Neural cell (in vitro differentiated cells): ENCODE measurements at regions not wholly inside any gene's neighbourhood (a gene's known extent, or its start where the extent isn't known, plus 50 kb on each side); places are given as distances from the start of the nearest gene placed in this dataset.

Experiments used
- H2AFZ ChIP-seq: fragments of 200-600, 300-800 bp; sonication (generic), shearing (Covaris generic); 2 replicates; pipeline ENCODE4 v1.6.0; 2014; ENCODE audit warnings: low read depth, mild to moderate bottlenecking, antibody characterized with exemption, low read length, moderate library complexity
- H3F3A ChIP-seq: fragments of 200-600 bp; shearing (Covaris generic); 2 replicates; pipeline ENCODE4 v1.6.1; 2016; ENCODE audit warnings: mild to moderate bottlenecking, moderate library complexity, mixed read lengths, antibody characterized with exemption, low read length; ENCODE audit not compliant: insufficient read depth, poor library complexity, severe bottlenecking
- H3K27ac ChIP-seq: fragments of 200-600, 300-800 bp; sonication (generic), shearing (Covaris generic); 2 replicates; pipeline ENCODE4 v1.5.1; 2014; ENCODE audit warnings: mild to moderate bottlenecking, low read length, moderate library complexity
- H3K27me3 ChIP-seq: fragments of 300-800, 200-600 bp; sonication (generic), shearing (Covaris generic); 2 replicates; pipeline ENCODE4 v1.6.0; 2014; ENCODE audit warnings: mild to moderate bottlenecking, low read depth, low read length, moderate library complexity; ENCODE audit not compliant: insufficient read depth
- H3K36me3 ChIP-seq: fragments of 300-800, 200-600 bp; sonication (generic), shearing (Covaris generic); 2 replicates; pipeline ENCODE4 v1.5.1; 2014; ENCODE audit warnings: mild to moderate bottlenecking, antibody characterized with exemption, low read length, moderate library complexity; ENCODE audit not compliant: insufficient read depth
- H3K4me2 ChIP-seq: fragments of 300-800, 200-600 bp; sonication (generic), shearing (Covaris generic); 2 replicates; pipeline ENCODE4 v1.6.0; 2014; ENCODE audit warnings: mild to moderate bottlenecking, low read length
- H3K4me3 ChIP-seq: fragments of 300-800, 200-600 bp; sonication (generic), shearing (Covaris generic); 2 replicates; pipeline ENCODE4 v1.5.1; 2014; ENCODE audit warnings: mild to moderate bottlenecking, low read length, moderate library complexity
- H3K79me2 ChIP-seq: fragments of 200-600 bp; shearing (Covaris generic); replicated peaks from 2 replicates; pipeline ENCODE4 v1.6.0; 2014; ENCODE audit warnings: mild to moderate bottlenecking, low read length, moderate library complexity; ENCODE audit not compliant: insufficient read depth
- H3K9ac ChIP-seq: fragments of 300-800, 200-600 bp; sonication (generic), shearing (Covaris generic); 2 replicates; pipeline ENCODE4 v1.6.1; 2016; ENCODE audit warnings: mild to moderate bottlenecking, low read length, mixed read lengths
- H3K9me2 ChIP-seq: fragments of 200-600 bp; shearing (Covaris generic); 2 replicates; pipeline ENCODE4 v1.6.1; 2016; ENCODE audit warnings: mild to moderate bottlenecking, low read length, mixed read lengths; ENCODE audit not compliant: insufficient read depth
- H3K9me3 ChIP-seq: fragments of 200-600, 300-800 bp; sonication (generic), shearing (Covaris generic); 2 replicates; pipeline ENCODE4 v1.6.1; 2016; ENCODE audit warnings: mild to moderate bottlenecking, mixed run types, low read length, moderate library complexity, mixed read lengths
- H4K20me1 ChIP-seq: fragments of 200-600 bp; shearing (Covaris generic); 2 replicates; pipeline ENCODE4 v1.6.1; 2016; ENCODE audit warnings: mild to moderate bottlenecking, mixed run types; ENCODE audit not compliant: insufficient read depth
- CTCF ChIP-seq: fragments of 450-650 bp; IDR thresholded peaks from 2 replicates; pipeline ENCODE4 v1.5.1; 2014; ENCODE audit warnings: antibody characterized with exemption, mild to moderate bottlenecking, moderate library complexity; ENCODE audit not compliant: poor library complexity, severe bottlenecking
- EP300 ChIP-seq: fragments of 450-650 bp; conservative IDR thresholded peaks from 2 replicates; pipeline ENCODE4 v1.6.1; 2014; ENCODE audit warnings: antibody characterized with exemption, mild to moderate bottlenecking, moderate library complexity; ENCODE audit not compliant: poor library complexity, severe bottlenecking
- EZH2 ChIP-seq: fragments of 200-600, 300-800 bp; shearing (Covaris generic), sonication (generic); IDR thresholded peaks from 2 replicates; pipeline ENCODE4 v1.6.1; 2014; ENCODE audit warnings: antibody characterized with exemption, low read length, borderline replicate concordance, mild to moderate bottlenecking; ENCODE audit not compliant: insufficient read depth, poor library complexity, severe bottlenecking
- MXI1 ChIP-seq: fragments of 450-650 bp; conservative IDR thresholded peaks from 2 replicates; pipeline ENCODE4 v1.6.1; 2014; ENCODE audit warnings: antibody characterized with exemption, mild to moderate bottlenecking; ENCODE audit not compliant: poor library complexity, severe bottlenecking
- POLR2AphosphoS5 ChIP-seq: IDR thresholded peaks from 2 replicates; pipeline ENCODE4 v1.6.1; 2012
- RAD21 ChIP-seq: fragments of 450-650 bp; conservative IDR thresholded peaks from 2 replicates; pipeline ENCODE4 v1.6.1; 2014; ENCODE audit warnings: antibody characterized with exemption, mild to moderate bottlenecking, moderate library complexity
- SMC3 ChIP-seq: fragments of 450-650 bp; conservative IDR thresholded peaks from 2 replicates; pipeline ENCODE4 v1.6.1; 2014; ENCODE audit warnings: antibody characterized with exemption, mild to moderate bottlenecking, moderate library complexity; ENCODE audit not compliant: poor library complexity
- TAF1 ChIP-seq: IDR thresholded peaks from 2 replicates; pipeline ENCODE4 v1.6.1; 2012; ENCODE audit warnings: low read depth
- TF ChIP-seq, protein P1 (sequence below): IDR thresholded peaks from 2 replicates; pipeline ENCODE4 v1.6.1; 2012; ENCODE audit warnings: borderline replicate concordance

DNA sequence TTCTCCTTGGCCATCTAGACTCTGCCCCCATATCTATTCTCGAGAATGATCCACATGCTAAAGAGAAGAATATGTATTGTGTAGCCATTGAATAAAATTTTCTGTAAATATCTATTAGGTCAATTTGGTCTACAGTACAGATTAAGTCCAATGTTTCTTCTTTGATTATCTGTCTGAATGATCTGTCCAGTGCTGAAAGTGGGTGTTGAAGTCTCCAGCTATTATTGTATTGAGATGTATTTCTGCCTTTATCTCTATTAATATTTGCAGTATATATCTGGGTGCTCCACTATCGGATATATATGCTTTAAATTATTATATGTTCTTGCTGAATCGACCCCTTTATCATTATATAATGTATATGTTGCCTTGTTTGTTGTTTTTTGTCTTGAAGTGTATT is 384.9 kb upstream of the ROBO1 start:
- H3K9me2 ChIP-seq, result no peaks in the 10 kb centered on the region
- no peak overlapping the region for H3K9ac ChIP-seq
- no peak overlapping the region for H3K4me3 ChIP-seq
- H3K27ac ChIP-seq, result no peak overlapping the region
- TF ChIP-seq MXI1, result no peak
- TF ChIP-seq EZH2, result no peak
- TF ChIP-seq RAD21, result no peak
- TF ChIP-seq SMC3, result no peak
- no peak for TF ChIP-seq CTCF
- TF ChIP-seq, protein P1, sequence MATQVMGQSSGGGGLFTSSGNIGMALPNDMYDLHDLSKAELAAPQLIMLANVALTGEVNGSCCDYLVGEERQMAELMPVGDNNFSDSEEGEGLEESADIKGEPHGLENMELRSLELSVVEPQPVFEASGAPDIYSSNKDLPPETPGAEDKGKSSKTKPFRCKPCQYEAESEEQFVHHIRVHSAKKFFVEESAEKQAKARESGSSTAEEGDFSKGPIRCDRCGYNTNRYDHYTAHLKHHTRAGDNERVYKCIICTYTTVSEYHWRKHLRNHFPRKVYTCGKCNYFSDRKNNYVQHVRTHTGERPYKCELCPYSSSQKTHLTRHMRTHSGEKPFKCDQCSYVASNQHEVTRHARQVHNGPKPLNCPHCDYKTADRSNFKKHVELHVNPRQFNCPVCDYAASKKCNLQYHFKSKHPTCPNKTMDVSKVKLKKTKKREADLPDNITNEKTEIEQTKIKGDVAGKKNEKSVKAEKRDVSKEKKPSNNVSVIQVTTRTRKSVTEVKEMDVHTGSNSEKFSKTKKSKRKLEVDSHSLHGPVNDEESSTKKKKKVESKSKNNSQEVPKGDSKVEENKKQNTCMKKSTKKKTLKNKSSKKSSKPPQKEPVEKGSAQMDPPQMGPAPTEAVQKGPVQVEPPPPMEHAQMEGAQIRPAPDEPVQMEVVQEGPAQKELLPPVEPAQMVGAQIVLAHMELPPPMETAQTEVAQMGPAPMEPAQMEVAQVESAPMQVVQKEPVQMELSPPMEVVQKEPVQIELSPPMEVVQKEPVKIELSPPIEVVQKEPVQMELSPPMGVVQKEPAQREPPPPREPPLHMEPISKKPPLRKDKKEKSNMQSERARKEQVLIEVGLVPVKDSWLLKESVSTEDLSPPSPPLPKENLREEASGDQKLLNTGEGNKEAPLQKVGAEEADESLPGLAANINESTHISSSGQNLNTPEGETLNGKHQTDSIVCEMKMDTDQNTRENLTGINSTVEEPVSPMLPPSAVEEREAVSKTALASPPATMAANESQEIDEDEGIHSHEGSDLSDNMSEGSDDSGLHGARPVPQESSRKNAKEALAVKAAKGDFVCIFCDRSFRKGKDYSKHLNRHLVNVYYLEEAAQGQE, result no peak
- no peak for TF ChIP-seq EP300
- no peak for TF ChIP-seq TAF1
- H4K20me1 ChIP-seq, result no peaks in the 10 kb centered on the region
- no peaks in the 10 kb centered on the region for H3K36me3 ChIP-seq
- no peaks in the 10 kb centered on the region for H3F3A ChIP-seq
- H2AFZ ChIP-seq, result no peak overlapping the region
- H3K9me3 ChIP-seq, result no peaks in the 10 kb centered on the region
- H3K79me2 ChIP-seq, result no peaks in the 10 kb centered on the region
- H3K4me2 ChIP-seq, result no peak overlapping the region
- H3K27me3 ChIP-seq, result no peaks in the 10 kb centered on the region

DNA sequence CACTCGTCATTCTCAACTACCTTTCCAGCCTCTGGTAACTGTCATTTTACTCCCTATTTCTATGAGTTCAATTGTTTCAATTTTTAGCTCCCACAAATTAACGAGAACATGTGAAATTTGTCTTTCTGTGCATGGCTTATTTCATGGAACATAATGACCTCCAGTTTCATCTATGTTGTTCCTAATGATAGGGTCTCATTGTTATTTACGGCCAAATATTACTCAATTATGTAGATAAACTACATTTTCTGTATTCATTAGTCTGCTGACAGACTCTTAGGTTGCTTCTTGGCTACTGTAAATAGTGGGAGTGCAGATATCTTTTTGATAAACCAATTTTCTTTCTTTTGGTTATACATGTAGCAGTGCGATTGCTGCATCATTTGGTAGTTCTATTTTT is 374.9 kb upstream of the ROBO1 start:
- no peaks in the 10 kb centered on the region for H4K20me1 ChIP-seq
- no peaks in the 10 kb centered on the region for H3K9me3 ChIP-seq
- H3K4me3 ChIP-seq, result no peak overlapping the region
- H3K79me2 ChIP-seq, result no peaks in the 10 kb centered on the region
- H3K36me3 ChIP-seq, result no peaks in the 10 kb centered on the region
- H3K9ac ChIP-seq, result no peak overlapping the region
- H3K4me2 ChIP-seq, result no peak overlapping the region
- no peaks in the 10 kb centered on the region for H3K27me3 ChIP-seq
- no peak overlapping the region for H3K27ac ChIP-seq
- TF ChIP-seq EZH2, result no peak
- TF ChIP-seq MXI1, result no peak
- no peak for TF ChIP-seq EP300
- TF ChIP-seq TAF1, result no peak
- no peak for TF ChIP-seq POLR2AphosphoS5
- no peak for TF ChIP-seq CTCF
- TF ChIP-seq SMC3, result no peak
- TF ChIP-seq RAD21, result no peak
- no peak overlapping the region for H2AFZ ChIP-seq
- no peaks in the 10 kb centered on the region for H3F3A ChIP-seq
- no peaks in the 10 kb centered on the region for H3K9me2 ChIP-seq
